GM19351 (cell line): ENCODE measurements at regions not wholly inside any gene's neighbourhood (a gene's known extent, or its start where the extent isn't known, plus 50 kb on each side); places are given as distances from the start of the nearest gene placed in this dataset.
A peak's percentile ranks its signal among the peaks of the same experiment; 100 is the strongest.

Experiments
- ATAC-seq: cut with Tn5 transposase; IDR thresholded peaks from one replicate; pipeline ENCODE4 v1.9.1; 2021; ENCODE audit warnings: mild to moderate bottlenecking, moderate library complexity; ENCODE audit not compliant: unreplicated experiment

- ATAC-seq = no peak
Observed at GRCh38 chr1:68378296-68379084, 71.3 kb downstream of the RPE65 start.

- ATAC-seq = no peak
Observed at GRCh38 chr1:68377098-68377497, 72.7 kb downstream of the RPE65 start.

DNA sequence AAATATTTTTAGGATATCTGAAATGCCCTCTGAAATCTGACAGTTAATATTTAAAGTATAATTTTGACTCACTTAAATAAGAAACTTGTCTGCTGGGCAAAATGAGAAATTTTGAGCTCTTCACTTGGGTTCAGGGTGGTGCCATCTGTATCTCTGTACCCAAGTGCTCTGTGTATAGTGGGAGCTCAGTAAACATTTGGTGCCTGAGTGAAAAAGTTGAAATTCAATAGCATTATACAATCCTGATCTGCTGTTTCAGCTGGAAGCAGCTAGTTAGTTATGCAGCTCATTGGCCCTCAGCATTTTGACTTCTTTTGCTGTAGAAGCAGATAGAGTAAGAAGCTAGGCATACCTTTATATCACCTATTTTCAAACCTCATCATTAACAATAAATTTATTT is 73.3 kb downstream of the RPE65 start:
- ATAC-seq = no peak

GRCh38 chr1:68375919-68376318 is 73.8 kb downstream of the RPE65 start:
- no peak for ATAC-seq

GRCh38 chr1:68373173-68373572 is 76.6 kb downstream of the RPE65 start:
- ATAC-seq = no peak

DNA sequence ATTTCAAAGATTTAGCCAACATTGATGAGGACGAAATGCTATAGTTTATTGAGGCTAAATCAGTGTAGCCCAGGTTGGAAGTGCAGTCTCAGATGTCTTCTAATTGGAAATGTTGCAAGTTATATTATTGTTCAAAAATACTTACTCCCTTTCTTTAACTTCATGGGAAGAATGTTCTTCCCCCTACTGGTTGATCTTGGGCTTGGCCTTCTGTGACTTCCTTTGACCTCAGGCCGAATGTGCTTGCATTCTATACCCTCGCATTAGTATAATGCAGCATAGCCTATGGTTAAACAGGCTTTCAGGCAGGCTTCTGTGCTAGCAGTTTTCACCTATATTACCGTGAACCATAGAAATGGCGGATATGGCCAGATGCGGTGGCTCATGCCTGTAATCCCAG is 77.3 kb downstream of the RPE65 start:
- no peak for ATAC-seq

DNA sequence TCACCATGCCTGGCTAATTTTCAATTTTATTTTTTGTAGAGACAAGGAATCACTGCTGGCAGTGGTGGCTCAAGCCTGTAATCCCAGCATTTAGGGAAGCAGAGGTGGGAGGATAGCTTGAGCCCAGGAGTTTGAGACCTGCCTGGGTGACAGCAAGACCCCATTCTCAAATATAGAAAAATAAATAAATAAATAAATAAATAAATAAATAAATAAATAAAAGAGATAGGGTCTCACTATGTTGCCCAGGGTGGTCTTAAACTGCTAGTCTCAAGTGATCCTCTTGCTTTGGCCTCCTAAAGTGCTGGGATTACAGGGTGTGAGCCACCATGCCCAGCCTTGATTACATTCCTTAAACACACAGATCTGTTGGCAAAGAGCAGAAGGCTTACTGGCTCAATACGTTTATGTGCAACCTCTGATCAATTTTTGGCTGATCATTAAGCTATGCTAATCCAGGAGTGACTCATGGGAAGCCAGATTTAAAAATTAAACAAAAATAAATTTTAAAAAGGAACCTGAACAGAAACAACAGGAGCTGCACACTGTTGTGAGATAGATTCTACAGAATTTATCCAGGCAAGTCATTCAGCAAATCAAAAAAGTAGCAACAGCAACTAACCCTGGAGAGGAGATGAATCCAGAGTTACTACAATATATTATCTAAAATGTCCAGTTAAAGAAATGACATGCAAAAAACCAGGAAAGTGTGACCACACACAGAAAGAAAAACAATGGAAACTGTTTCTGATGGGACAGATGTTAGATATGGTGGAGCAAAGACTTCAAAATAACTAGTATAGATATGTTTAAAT is 79.4 kb downstream of the RPE65 start:
- ATAC-seq = no peak

DNA sequence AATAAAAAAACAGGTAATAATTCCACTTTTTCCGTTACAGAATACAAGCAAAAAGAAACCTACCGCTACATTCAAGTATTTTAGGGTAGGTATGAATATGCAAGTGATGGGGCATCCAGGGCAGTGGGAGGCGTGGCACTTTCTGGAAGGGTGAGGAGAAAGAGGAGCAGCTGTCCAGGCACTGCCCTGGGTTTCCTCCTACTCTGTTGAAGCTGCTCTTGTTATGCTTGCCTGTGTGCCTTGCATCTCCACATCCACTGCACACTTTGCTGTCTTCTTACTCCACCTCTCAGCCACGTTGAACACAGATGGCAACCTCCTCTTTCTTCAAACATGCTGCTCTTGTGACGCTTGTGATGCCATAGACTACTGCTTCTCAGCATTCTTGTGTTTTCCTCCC is 83.2 kb downstream of the RPE65 start:
- ATAC-seq = no peak

GRCh38 chr1:68365709-68366382 is 83.9 kb downstream of the RPE65 start:
- ATAC-seq = no peak

GRCh38 chr1:68363339-68363738 is 86.4 kb downstream of the RPE65 start:
- ATAC-seq = no peak

- no peak for ATAC-seq
Observed at GRCh38 chr1:68361346-68361910, 88.3 kb downstream of the RPE65 start.

- ATAC-seq = no peak
Observed at GRCh38 chr1:68359045-68359444, 90.7 kb downstream of the RPE65 start.

DNA sequence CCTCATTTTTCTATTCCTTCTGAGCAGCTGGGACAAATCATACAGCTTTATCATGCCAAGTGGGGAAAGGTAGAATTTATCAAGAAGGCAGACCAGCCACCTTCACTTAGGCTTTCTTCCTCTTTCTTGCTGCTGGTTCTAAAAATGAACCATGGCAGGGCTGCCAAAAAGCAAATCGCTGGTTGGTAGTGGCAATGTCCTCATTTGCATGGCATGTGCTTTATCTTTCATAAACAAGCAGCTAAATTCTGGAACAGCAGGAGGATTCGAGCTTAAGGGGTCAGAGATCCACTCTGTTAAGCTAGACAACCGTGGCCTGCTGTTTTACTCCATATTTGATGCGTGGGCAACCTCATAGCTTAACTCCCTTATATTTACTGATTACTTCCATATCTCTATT is 91.3 kb downstream of the RPE65 start:
- ATAC-seq = no peak

- ATAC-seq = no peak
Observed at GRCh38 chr1:68355614-68356013, 94.1 kb downstream of the RPE65 start.

GRCh38 chr1:68352202-68352601 is 97.6 kb downstream of the RPE65 start:
- no peak for ATAC-seq

DNA sequence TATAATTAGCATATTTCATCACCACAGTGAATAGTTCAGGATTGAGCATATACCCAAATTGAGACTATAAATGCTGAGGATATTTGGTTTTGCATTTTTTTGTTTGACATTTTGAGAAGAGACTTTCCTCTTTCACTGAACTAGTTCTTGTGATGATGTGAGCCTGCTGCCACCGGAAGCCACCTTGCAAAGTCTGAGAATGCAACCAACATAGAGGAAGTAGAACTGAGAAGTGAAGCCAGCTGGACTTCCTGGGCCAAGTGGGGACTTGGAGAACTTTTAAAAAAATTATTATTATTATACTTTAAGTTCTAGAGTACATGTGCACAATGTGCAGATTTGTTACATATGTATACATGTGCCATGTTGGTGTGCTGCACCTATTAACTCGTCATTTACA is 102.3 kb downstream of the RPE65 start:
- ATAC-seq = peak; percentile 97

DNA sequence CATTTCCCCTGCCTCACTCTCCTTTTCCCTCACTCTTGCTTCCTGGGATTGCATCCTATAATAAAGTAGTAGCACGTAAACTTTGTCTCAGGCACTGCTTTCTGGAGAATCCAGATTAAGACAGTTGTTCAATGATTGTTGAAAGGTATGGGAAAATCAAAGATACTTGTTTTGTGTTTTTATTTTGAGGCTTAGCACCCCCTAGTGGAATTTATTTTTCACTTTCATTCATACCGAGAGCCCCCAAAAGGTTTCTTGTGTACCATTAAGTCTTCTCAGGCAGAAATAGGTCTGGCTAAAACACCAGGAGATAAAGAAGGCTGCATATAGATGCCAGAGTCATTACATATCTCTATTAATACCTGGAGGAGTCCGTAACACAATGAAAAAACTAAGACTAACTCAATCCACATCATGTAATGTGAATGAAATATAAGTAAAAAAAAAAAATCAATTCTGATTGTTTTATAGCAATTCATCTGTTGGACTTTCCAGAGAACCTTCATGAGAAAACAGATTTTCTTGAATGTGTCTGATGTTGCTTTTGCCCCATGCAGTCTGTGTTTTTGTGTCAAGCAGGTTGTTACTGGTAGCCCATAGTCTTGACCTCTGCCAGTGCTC is 103.5 kb downstream of the RPE65 start:
- no peak for ATAC-seq

DNA sequence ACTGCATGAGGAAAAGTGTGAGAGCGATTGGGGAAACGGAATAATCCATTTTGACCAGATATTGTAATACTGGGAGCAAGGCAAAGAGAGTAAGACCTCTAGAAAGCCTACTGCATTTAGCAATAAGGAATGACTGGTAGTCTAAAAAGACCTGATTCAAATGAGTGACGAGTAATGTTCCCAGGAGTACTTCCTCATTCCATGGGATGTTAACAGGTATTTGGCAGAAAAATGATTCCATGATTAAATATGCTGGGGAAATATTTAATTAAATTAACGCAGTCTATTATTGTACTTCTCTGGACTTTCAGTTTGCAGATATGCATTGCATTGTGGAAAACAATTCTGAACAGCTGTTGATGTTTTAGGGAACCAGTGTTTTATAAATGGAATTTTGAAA is 105.5 kb downstream of the RPE65 start:
- ATAC-seq = no peak

- no peak for ATAC-seq
Observed at GRCh38 chr1:68340951-68341350, 108.6 kb upstream of the WLS start.

DNA sequence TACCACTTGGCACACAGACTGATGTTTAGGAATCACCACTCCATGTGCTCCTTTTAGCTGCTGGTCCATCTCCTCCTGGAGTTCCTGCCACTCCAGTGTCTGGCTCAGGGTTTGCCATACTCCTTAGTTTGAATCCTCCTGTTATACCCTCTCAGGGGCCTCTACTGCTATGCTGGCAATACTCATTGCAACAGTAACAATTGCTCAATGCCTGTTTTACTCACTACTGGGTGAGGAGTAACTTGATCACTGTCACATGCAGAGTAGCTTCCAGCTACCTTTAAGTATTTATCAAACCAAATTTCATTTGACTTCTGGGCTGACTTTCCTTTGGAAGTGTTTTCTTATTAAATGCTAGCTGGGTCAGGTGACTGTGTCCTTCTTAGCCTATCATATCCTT is 107.2 kb upstream of the WLS start:
- ATAC-seq = no peak

DNA sequence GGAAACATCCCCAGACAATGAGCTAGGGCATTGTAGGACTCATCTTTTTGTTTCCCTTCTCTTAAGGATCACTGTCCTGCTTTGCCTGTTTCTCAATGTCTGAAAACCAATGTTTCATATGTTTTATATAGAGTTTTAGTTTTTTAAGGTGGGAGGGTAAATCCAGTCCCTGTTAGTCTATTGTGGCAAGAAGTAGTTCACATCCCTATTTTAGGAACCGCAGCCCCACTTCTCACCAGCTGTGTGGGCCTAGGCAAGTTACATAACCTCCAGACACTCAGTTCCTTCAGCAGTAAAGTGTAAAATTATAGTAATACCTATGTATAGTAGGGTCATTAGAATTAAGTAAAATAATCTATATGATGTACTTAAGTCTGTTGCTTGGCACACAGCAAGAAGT is 105.8 kb upstream of the WLS start:
- no peak for ATAC-seq
